Fibroblast of lung (primary cell): ENCODE measurements at regions not wholly inside any gene's neighbourhood (a gene's known extent, or its start where the extent isn't known, plus 50 kb on each side); places are given as distances from the start of the nearest gene placed in this dataset.

ENCODE experiments used
- EZH2 ChIP-seq: IDR thresholded peaks from 2 replicates; pipeline ENCODE4 v1.5.1; 2012; ENCODE audit warnings: low read length, control low read depth, mild to moderate bottlenecking; ENCODE audit errors: missing control alignments
- TF ChIP-seq, protein P1 (sequence below), 2 donors: IDR thresholded peaks in 1 of 2; conservative IDR thresholded peaks in 1 of 2; 1 replicate in 1 of 2; 2 replicates in 1 of 2; pipeline ENCODE4 v1.5.1; 2011 to 2012; ENCODE audit warnings: low read length in 2 of 2, control low read depth in 1 of 2, inconsistent platforms in 1 of 2, low read depth in 1 of 2, mild to moderate bottlenecking in 1 of 2

DNA sequence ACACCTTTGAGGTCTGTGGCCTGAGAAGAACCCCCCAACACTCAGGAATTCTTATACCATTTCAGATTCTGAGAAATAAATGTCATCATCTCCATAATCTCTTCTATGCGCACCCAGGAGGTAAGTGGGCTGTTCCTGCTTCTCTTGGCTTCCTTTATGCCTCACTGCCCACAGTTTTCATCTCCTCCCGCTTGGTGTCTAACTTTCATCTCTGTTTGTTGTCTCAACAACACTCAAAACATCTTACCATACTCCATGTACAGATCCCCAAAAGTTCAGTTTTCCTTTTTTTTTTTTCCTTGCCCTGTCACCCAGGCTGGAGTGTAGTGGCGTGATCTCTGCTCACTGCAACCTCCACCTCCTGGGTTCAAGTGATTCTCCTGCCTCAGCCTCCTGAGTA lies 170.2 kb upstream of the FREM1 start:
- TF ChIP-seq EZH2: no peak
- TF ChIP-seq, protein P1, sequence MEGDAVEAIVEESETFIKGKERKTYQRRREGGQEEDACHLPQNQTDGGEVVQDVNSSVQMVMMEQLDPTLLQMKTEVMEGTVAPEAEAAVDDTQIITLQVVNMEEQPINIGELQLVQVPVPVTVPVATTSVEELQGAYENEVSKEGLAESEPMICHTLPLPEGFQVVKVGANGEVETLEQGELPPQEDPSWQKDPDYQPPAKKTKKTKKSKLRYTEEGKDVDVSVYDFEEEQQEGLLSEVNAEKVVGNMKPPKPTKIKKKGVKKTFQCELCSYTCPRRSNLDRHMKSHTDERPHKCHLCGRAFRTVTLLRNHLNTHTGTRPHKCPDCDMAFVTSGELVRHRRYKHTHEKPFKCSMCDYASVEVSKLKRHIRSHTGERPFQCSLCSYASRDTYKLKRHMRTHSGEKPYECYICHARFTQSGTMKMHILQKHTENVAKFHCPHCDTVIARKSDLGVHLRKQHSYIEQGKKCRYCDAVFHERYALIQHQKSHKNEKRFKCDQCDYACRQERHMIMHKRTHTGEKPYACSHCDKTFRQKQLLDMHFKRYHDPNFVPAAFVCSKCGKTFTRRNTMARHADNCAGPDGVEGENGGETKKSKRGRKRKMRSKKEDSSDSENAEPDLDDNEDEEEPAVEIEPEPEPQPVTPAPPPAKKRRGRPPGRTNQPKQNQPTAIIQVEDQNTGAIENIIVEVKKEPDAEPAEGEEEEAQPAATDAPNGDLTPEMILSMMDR (conservative IDR thresholded peaks at IDR 0.05 in 1 of 2, IDR thresholded peaks at IDR 0.05 in 1 of 2; ENCODE audit: low read depth in 1 of 2, low read length in 2 of 2): no peak
